Stimulated activated naive CD8-positive, alpha-beta T cell treated with anti-CD3 and anti-CD28 coated beads, Interleukin-15, Interleukin-2, amounts not matched to agents 100 U/mL and 50 U/mL, for 24 hours (primary cell): ENCODE measurements at regions not wholly inside any gene's neighbourhood (a gene's known extent, or its start where the extent isn't known, plus 50 kb on each side); places are given as distances from the start of the nearest gene placed in this dataset.
"Not testable (repeated sequence)": the region's sequence is repeated elsewhere in the genome, so short reads cannot be mapped to it uniquely, and the experiment has no call there.

Source experiments
- ATAC-seq: fragments of 150-1000 bp; cut with Tn5 transposase; one replicate; pipeline ENCODE4 v1.10.0; 2021
- DNase-seq: peaks from one replicate; pipeline ENCODE4 v3.0.0; 2021

- no peak for ATAC-seq
- no peak for DNase-seq
These were observed 160.4 kb upstream of the KCNH8 start for GRCh38 chr3:18987862-18988447.

DNA sequence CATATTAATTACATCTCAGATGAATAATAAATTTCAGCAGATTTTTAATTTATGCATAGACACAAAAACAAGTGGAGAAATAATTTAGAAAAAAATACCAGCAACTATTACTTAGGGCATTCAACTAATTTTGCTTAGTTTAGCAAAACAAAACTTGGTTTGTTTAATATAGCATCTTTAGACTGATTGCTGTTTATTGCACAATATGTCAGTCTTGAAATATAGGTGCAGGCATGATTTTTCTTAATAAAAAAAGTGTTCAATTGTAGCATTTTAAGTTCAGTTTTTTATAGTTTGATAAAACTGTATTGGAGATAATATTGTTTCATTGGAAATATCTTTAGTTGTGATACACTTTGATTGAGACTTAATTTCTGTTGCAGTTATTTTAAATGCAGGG lies 161.2 kb upstream of the KCNH8 start:
- ATAC-seq, result no peak
- DNase-seq, result no peak

DNA sequence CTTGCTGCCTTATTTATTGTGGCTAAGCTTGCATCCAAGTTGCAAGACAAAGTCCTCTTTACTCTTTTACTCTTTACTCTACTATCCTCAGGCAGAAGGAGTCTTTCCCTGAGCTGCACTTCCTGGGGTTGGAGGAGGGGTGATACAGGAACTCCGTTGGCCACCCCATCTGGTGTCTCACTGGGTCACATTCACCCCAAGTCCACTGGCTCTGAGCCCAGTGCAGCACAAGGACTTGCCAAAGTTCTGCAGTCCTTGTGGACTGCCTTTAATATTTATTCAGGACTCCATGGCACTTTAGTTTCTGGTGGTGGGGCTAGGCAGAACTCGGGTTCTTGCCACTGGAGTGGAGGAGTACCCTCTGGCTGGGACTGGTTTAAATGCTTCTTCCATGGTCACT lies 165.4 kb upstream of the KCNH8 start:
- ATAC-seq, result no peak
- no peak for DNase-seq

DNA sequence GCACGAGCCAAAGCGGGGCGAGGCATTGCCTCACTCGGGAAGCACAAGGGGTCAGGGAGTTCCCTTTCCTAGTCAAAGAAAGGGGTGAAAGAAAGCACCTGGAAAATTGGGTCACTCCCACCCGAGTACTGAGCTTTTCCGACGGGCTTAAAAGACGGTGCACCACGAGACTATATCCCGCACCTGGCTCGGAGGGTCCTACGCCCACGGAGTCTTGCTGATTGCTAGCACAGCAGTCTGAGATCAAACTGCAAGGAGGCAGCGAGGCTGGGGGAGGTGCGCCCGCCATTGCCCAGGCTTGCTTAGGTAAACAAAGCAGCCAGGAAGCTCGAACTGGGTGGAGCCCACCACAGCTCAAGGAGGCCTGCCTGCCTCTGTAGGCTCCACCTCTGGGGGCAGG lies 172.2 kb upstream of the KCNH8 start:
- ATAC-seq, result not testable (repeated sequence)

GRCh38 chr3:18968120-18968519 lies 180.2 kb upstream of the KCNH8 start:
- ATAC-seq (no peak), DNase-seq (no peak)

More for the DNA sequence above, 172.2 kb upstream of the KCNH8 start:
- DNase-seq, result not testable (repeated sequence)

DNA sequence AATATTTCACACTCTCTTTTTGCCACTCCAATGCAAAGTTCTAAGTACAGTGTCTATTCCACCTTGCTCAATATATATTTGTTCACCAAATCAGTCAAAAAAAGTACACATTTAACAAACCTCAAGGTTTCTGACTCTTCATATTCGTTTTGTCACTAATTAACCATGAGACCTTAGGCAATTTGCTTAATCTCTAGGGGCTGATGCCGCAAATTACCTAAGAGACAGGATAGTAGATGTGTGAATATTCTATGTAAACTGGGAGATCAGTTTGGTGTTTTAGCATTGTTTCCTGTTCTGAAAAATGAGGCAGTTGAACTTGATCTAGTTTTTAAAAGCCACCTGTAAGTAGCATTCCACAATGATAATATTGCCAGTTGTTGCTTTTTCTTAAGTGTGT lies 182.5 kb upstream of the KCNH8 start:
- ATAC-seq (no peak), DNase-seq (no peak)

GRCh38 chr3:18964640-18965039 lies 183.7 kb upstream of the KCNH8 start:
- ATAC-seq (no peak), DNase-seq (no peak)

- DNase-seq, result no peak
- ATAC-seq, result no peak
These were observed 197.0 kb upstream of the KCNH8 start for GRCh38 chr3:18951333-18951732.

DNA sequence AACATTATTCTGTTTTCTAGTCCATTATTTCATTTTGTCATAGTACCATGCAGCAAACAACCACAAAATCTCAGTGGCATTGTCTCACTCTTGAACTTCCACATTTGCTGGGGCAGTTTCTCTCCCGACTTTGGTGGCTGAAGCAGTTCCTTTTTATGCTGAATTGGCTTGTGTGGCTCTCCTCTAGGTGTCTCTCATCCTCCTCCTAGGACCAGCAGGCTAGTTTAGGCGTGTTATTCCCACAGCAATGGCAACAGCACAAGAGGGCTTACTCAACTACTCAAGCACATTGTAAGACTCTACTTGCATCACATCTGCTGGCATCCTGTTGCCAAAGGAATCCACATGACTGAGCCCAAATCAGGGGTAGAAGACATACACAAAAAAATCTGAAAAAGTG lies 201.8 kb upstream of the KCNH8 start:
- DNase-seq, result no peak

GRCh38 chr3:18937574-18937973 lies 210.7 kb upstream of the KCNH8 start:
- no peak for ATAC-seq

More for the DNA sequence above, 201.8 kb upstream of the KCNH8 start:
- no peak for ATAC-seq

DNA sequence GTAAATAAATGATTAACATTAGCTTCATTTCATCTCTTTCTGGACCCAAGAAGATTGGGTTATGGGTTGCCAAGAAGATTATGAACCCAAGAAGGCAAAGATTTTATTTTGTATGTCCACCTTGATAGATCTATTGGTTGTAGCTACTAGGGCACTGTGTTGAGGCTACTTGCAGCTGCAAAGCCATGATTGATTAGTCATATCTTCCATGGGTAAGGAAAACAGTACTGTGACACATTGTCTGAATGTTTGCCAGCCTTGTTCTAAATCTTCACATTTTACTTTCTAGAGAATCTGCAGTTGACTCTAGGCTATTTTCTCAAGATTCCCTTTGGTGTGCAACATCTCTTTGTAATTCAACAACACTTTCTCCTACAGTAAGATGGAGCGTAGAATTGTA lies 229.2 kb upstream of the KCNH8 start:
- DNase-seq, result no peak
- ATAC-seq, result peak; percentile 63

More at GRCh38 chr3:18937574-18937973, 210.7 kb upstream of the KCNH8 start:
- DNase-seq, result no peak

GRCh38 chr3:18917923-18918322 lies 230.4 kb upstream of the KCNH8 start:
- ATAC-seq, result no peak
- DNase-seq, result no peak

GRCh38 chr3:18902081-18902793 lies 246.1 kb upstream of the KCNH8 start:
- ATAC-seq, result no peak

GRCh38 chr3:18901571-18901970 lies 246.7 kb upstream of the KCNH8 start:
- no peak for DNase-seq
- no peak for ATAC-seq

More at GRCh38 chr3:18902081-18902793, 246.1 kb upstream of the KCNH8 start:
- DNase-seq, result no peak

GRCh38 chr3:18900994-18901393 lies 247.3 kb upstream of the KCNH8 start:
- DNase-seq (no peak), ATAC-seq (no peak)

GRCh38 chr3:18898911-18899310 lies 249.4 kb upstream of the KCNH8 start:
- DNase-seq (no peak), ATAC-seq (no peak)

DNA sequence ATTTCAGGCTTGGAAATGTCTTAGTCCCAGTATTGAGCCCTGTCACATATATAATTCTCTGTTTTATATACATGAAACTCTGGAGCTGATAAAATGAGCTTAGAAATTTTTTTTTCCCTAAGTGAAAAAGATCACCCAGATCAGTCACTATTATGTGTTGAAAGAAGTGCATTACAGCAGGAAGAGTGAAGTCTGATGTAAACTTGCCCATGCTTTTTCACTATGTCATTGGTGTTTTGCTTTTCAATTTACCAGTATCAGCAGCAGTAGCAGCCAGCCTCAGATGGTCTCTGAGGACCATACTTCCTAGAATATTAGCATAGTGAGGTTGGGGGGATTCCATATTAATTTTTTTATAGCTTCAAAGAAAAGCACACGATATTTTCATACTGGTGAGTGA lies 255.6 kb upstream of the KCNH8 start:
- DNase-seq (no peak), ATAC-seq (no peak)

DNA sequence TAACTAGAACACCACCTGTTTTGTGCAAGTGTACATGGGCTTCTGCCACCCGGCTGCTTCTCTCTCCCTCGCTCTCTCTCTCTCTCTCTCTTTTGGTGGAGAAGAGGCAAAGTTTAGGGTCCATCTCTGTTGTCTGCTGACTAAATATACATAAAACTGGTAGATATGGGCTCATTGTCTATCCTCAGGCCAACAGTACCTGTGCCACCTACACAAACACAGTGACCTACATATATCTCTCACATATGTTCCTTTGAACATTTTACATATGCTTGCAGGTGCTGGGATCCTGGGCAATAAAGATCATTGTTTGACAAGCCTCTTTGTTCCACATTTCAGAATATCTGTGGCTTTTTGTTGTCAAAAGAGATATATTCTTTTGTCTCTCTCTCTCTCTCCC lies 256.3 kb upstream of the KCNH8 start:
- ATAC-seq (no peak), DNase-seq (no peak)

DNA sequence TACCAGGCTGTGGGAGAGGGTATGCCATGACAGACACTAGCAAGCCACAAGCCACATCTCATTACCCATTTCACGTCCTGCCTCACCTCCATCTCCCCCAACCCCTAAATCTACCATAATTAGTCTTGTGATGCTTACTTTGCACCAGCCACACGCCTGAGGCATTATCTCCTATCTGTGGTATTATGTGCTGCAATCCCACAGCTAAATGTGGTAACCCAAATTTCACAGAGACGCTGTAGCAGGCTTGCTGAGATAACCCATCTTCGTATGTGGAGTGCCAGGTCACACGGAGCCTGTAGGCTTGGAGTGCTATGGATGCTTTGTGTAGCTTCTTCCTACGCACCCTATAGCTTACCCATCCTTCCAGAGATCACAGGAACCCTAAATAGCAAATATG lies 256.7 kb upstream of the KCNH8 start:
- DNase-seq (peak; percentile 34), ATAC-seq (peak; percentile 93)

DNA sequence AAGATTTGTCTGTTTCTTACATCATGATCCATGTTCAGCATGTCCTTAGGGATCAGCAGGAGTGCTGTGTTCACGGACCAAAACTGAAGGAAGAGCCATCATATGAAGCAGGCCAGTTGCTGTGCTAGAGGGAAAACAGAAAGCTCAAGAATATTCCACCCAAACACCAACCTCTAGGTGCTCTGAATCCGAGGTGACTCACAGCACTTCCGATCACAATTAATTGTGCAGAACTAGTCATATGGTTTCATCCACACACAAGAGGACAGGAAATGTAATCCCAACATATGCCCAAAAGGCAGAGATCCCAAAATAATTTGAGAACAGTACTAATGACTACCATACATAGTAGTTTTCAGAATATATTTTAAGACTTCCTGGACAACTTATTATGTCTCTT lies 257.9 kb upstream of the KCNH8 start:
- ATAC-seq (no peak), DNase-seq (no peak)

DNA sequence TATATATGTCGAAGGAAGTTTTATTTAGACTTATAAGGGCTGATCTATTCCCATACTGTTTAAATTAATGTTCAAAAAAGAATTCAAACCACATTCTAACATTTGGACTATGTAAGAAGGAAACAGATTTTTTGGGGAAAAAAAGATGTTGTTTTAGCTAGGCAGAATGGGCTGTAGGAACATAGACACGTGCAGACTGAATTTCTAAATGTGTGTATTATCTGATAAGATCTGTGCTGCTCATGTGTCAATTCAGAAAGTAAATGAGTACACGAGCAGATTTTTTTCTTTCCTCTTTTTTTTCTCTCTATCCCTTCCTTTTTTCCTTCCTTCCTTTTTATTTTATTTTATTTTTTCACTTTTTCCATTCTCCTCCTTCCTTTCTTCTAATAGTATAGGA lies 259.5 kb upstream of the KCNH8 start:
- DNase-seq (no peak), ATAC-seq (no peak)

DNA sequence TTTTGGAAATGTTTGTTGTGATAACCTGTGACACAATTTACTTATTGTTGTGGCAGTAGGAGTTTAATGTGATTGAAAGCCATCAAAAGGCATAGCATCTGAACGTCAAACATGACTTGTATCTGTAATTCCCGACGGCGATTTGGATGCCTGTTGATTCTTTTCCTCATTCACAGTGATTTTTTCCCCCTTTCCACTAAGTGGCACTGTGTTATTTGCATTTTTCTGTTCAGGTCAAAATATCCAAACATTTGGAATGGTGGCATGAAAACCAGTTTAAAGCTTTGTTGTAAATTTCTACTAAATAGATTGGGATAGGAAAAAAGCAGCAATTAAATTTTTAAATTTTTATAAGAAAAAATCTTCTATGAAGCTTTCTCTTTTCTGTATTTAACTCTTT lies 259.9 kb upstream of the KCNH8 start:
- DNase-seq (no peak), ATAC-seq (no peak)

DNA sequence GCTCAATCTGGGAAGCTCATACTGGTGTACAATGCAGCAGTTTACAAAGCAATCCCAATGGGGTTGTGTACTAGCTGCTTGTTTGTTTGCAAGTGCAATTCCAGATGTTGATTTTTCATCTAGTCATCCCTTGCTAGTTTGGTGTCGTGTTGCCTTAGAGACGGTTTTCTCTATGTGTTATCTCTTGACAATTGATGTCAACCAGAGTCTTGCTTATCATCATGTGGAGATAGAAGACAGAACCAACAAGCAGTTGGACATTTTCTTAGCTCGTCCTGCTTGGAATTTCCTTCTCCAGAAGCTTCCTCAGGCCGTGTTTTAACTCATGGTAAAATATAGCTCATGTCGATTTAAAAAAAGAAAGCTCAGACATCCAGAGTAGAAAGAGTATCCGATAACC lies 262.0 kb upstream of the KCNH8 start:
- ATAC-seq, result no peak
- no peak for DNase-seq

DNA sequence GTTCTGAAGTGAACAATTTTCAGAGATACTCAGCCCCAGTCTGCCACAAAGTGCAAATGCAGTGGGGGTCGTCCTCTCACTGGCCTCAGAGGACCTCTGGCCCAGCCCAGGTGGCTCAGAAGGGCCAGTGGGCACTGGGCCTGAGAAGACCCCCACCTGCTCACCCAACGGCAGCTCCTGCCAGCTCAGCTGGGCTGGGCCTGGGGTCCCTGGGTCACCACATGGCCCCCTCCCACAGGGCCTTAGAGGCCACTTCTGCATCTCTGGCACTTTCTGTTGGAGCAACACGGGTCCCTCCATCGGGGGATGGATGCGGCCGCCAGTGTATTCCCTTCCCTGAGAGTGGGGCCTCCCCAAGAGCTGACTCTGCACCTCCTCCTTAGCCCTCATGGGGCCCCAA lies 262.7 kb upstream of the KCNH8 start:
- no peak for ATAC-seq
- DNase-seq, result no peak
